ENCODE measurements at regions not wholly inside any gene's neighbourhood (a gene's known extent, or its start where the extent isn't known, plus 50 kb on each side); places are given as distances from the start of the nearest gene placed in this dataset.

GRCh38 chr6:81253821-81254220 lies 498.7 kb downstream of the TENT5A start:
- no peak for DNase-seq
- Histone ChIP-seq H3K27me3 (ENCODE audit: control insufficient read depth, insufficient read depth, low read length) (no peaks in the 10 kb centered on the region), H3K4me1 (ENCODE audit: control insufficient read depth, insufficient read depth, low read length) (no peaks in the 10 kb centered on the region)

GRCh38 chr6:81252231-81252630 lies 500.2 kb downstream of the TENT5A start:
- H3K27me3 ChIP-seq (ENCODE audit: control insufficient read depth, insufficient read depth, low read length): no peaks in the 10 kb centered on the region
- H3K36me3 ChIP-seq (ENCODE audit: control insufficient read depth, insufficient read depth, low read length): no peaks in the 10 kb centered on the region
- DNase-seq: no peak
- peaks cover 4% of the 10 kb centered on the region for H3K9me3 ChIP-seq (ENCODE audit: control insufficient read depth, low read depth, low read length)
- no peak overlapping the region for H3K4me3 ChIP-seq (ENCODE audit: low read length)
- H3K4me1 ChIP-seq (ENCODE audit: control insufficient read depth, insufficient read depth, low read length): no peaks in the 10 kb centered on the region
- H3K27ac ChIP-seq (ENCODE audit: low read length): no peak overlapping the region
- 96% methylated on average over 4 of the region's 4 CpGs for WGBS (ENCODE audit: insufficient coverage, low lambda C conversion rate)

More at GRCh38 chr6:81253821-81254220, 498.7 kb downstream of the TENT5A start:
- H3K4me3 ChIP-seq (ENCODE audit: low read length): no peak overlapping the region
- H3K27ac ChIP-seq (ENCODE audit: low read length): no peak overlapping the region
- no peaks in the 10 kb centered on the region for H3K9me3 ChIP-seq (ENCODE audit: control insufficient read depth, low read depth, low read length)
- H3K36me3 ChIP-seq (ENCODE audit: control insufficient read depth, insufficient read depth, low read length): no peaks in the 10 kb centered on the region

- peaks cover 4% of the 10 kb centered on the region for H3K9me3 ChIP-seq (ENCODE audit: control insufficient read depth, low read depth, low read length)
- no peaks in the 10 kb centered on the region for H3K27me3 ChIP-seq (ENCODE audit: control insufficient read depth, insufficient read depth, low read length)
- WGBS (ENCODE audit: insufficient coverage, low lambda C conversion rate): no CpG with 5 or more reads among the region's 2 CpGs
- no peak for DNase-seq
- H3K4me1 ChIP-seq (ENCODE audit: control insufficient read depth, insufficient read depth, low read length): no peaks in the 10 kb centered on the region
- no peak overlapping the region for H3K4me3 ChIP-seq (ENCODE audit: low read length)
- no peaks in the 10 kb centered on the region for H3K36me3 ChIP-seq (ENCODE audit: control insufficient read depth, insufficient read depth, low read length)
- no peak overlapping the region for H3K27ac ChIP-seq (ENCODE audit: low read length)
Observed at GRCh38 chr6:81246200-81246599, 506.3 kb downstream of the TENT5A start.

GRCh38 chr6:81242624-81243023 lies 509.9 kb downstream of the TENT5A start:
- no peak overlapping the region for H3K4me3 ChIP-seq (ENCODE audit: low read length)
- no peaks in the 10 kb centered on the region for H3K27me3 ChIP-seq (ENCODE audit: control insufficient read depth, insufficient read depth, low read length)
- DNase-seq: no peak
- H3K4me1 ChIP-seq (ENCODE audit: control insufficient read depth, insufficient read depth, low read length): no peaks in the 10 kb centered on the region
- 100% methylated on average over 1 of the region's 1 CpG for WGBS (ENCODE audit: insufficient coverage, low lambda C conversion rate)
- no peaks in the 10 kb centered on the region for H3K36me3 ChIP-seq (ENCODE audit: control insufficient read depth, insufficient read depth, low read length)
- H3K9me3 ChIP-seq (ENCODE audit: control insufficient read depth, low read depth, low read length): no peaks in the 10 kb centered on the region
- no peak overlapping the region for H3K27ac ChIP-seq (ENCODE audit: low read length)

GRCh38 chr6:81241126-81242041 lies 511.1 kb downstream of the TENT5A start:
- H3K4me1 ChIP-seq (ENCODE audit: control insufficient read depth, insufficient read depth, low read length): no peaks in the 10 kb centered on the region
- no peak overlapping the region for H3K27ac ChIP-seq (ENCODE audit: low read length)
- 52% methylated on average over 2 of the region's 5 CpGs for WGBS (ENCODE audit: insufficient coverage, low lambda C conversion rate)
- no peaks in the 10 kb centered on the region for H3K9me3 ChIP-seq (ENCODE audit: control insufficient read depth, low read depth, low read length)
- DNase-seq: peak; percentile 5 to 6
- no peaks in the 10 kb centered on the region for H3K27me3 ChIP-seq (ENCODE audit: control insufficient read depth, insufficient read depth, low read length)
- H3K4me3 ChIP-seq (ENCODE audit: low read length): no peak overlapping the region
- H3K36me3 ChIP-seq (ENCODE audit: control insufficient read depth, insufficient read depth, low read length): no peaks in the 10 kb centered on the region

GRCh38 chr6:81238390-81238789 lies 514.1 kb downstream of the TENT5A start:
- Histone ChIP-seq H3K27ac (ENCODE audit: low read length) (no peak overlapping the region), H3K4me1 (ENCODE audit: control insufficient read depth, insufficient read depth, low read length) (no peaks in the 10 kb centered on the region), H3K27me3 (ENCODE audit: control insufficient read depth, insufficient read depth, low read length) (no peaks in the 10 kb centered on the region), H3K9me3 (ENCODE audit: control insufficient read depth, low read depth, low read length) (no peaks in the 10 kb centered on the region), H3K36me3 (ENCODE audit: control insufficient read depth, insufficient read depth, low read length) (no peaks in the 10 kb centered on the region), H3K4me3 (ENCODE audit: low read length) (no peak overlapping the region)
- no peak for DNase-seq

GRCh38 chr6:81237226-81237625 lies 515.3 kb downstream of the TENT5A start:
- Histone ChIP-seq H3K27me3 (ENCODE audit: control insufficient read depth, insufficient read depth, low read length) (no peaks in the 10 kb centered on the region), H3K4me1 (ENCODE audit: control insufficient read depth, insufficient read depth, low read length) (no peaks in the 10 kb centered on the region), H3K9me3 (ENCODE audit: control insufficient read depth, low read depth, low read length) (no peaks in the 10 kb centered on the region), H3K4me3 (ENCODE audit: low read length) (no peak overlapping the region), H3K27ac (ENCODE audit: low read length) (no peak overlapping the region), H3K36me3 (ENCODE audit: control insufficient read depth, insufficient read depth, low read length) (no peaks in the 10 kb centered on the region)
- no peak for DNase-seq
- WGBS (ENCODE audit: insufficient coverage, low lambda C conversion rate): 100% methylated on average over 1 of the region's 2 CpGs

GRCh38 chr6:81235512-81235911 lies 517.0 kb downstream of the TENT5A start:
- Histone ChIP-seq H3K4me1 (ENCODE audit: control insufficient read depth, insufficient read depth, low read length) (no peaks in the 10 kb centered on the region), H3K27ac (ENCODE audit: low read length) (no peak overlapping the region), H3K4me3 (ENCODE audit: low read length) (no peak overlapping the region), H3K27me3 (ENCODE audit: control insufficient read depth, insufficient read depth, low read length) (no peaks in the 10 kb centered on the region), H3K36me3 (ENCODE audit: control insufficient read depth, insufficient read depth, low read length) (no peaks in the 10 kb centered on the region), H3K9me3 (ENCODE audit: control insufficient read depth, low read depth, low read length) (no peaks in the 10 kb centered on the region)
- WGBS (ENCODE audit: insufficient coverage, low lambda C conversion rate): 62% methylated on average over 2 of the region's 2 CpGs
- no peak for DNase-seq

GRCh38 chr6:81233990-81234389 lies 518.5 kb downstream of the TENT5A start:
- WGBS (ENCODE audit: insufficient coverage, low lambda C conversion rate): 60% methylated on average over 1 of the region's 1 CpG
- Histone ChIP-seq H3K4me3 (ENCODE audit: low read length) (no peak overlapping the region), H3K27me3 (ENCODE audit: control insufficient read depth, insufficient read depth, low read length) (no peaks in the 10 kb centered on the region), H3K27ac (ENCODE audit: low read length) (no peak overlapping the region), H3K36me3 (ENCODE audit: control insufficient read depth, insufficient read depth, low read length) (no peaks in the 10 kb centered on the region), H3K9me3 (ENCODE audit: control insufficient read depth, low read depth, low read length) (no peaks in the 10 kb centered on the region), H3K4me1 (ENCODE audit: control insufficient read depth, insufficient read depth, low read length) (no peaks in the 10 kb centered on the region)
- DNase-seq: no peak

- 60% methylated on average over 2 of the region's 2 CpGs for WGBS (ENCODE audit: insufficient coverage, low lambda C conversion rate)
- H3K27me3 ChIP-seq (ENCODE audit: control insufficient read depth, insufficient read depth, low read length): no peaks in the 10 kb centered on the region
- no peaks in the 10 kb centered on the region for H3K9me3 ChIP-seq (ENCODE audit: control insufficient read depth, low read depth, low read length)
- no peaks in the 10 kb centered on the region for H3K4me1 ChIP-seq (ENCODE audit: control insufficient read depth, insufficient read depth, low read length)
- H3K36me3 ChIP-seq (ENCODE audit: control insufficient read depth, insufficient read depth, low read length): no peaks in the 10 kb centered on the region
- H3K27ac ChIP-seq (ENCODE audit: low read length): no peak overlapping the region
- no peak overlapping the region for H3K4me3 ChIP-seq (ENCODE audit: low read length)
- peak in 1 of 2 donors; percentile 26 for DNase-seq
Observed at GRCh38 chr6:81228912-81229555, 523.4 kb downstream of the TENT5A start.
